GM21390 (cell line): ENCODE measurements at regions not wholly inside any gene's neighbourhood (a gene's known extent, or its start where the extent isn't known, plus 50 kb on each side); places are given as distances from the start of the nearest gene placed in this dataset.
A peak's percentile ranks its signal among the peaks of the same experiment; 100 is the strongest.

Source experiments
- ATAC-seq: cut with Tn5 transposase; IDR thresholded peaks from one replicate; pipeline ENCODE4 v1.9.1; 2021; ENCODE audit not compliant: unreplicated experiment

DNA sequence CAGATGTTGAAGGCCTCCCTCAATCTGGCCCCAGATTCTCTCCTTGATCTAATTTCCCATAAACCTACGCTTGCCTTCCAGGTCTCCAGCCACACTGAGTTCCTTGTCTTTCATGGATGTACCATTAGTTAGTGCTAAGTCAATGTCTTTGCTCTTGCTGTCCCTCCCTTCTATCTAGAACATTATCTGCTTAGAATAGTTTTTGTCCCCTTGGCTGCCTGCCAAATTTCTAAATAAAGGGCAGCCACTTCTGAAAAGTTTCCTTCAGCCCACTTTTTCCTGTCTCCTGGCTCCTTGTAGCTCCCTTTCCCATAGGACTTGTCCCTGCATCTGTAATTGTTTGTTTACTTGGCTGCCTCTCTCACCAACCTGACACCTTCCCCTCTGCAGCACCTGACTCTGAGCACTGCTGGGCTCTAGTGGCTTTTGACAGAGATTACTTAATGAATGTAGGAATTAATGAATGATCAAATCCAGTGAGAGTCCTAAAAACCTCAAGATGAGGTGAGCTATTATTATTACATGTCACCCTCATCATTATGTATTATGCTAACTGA lies 58.3 kb downstream of the CXCL12 start:
- ATAC-seq = no peak

- ATAC-seq = no peak
Observed at GRCh38 chr10:44325596-44326307, 59.1 kb downstream of the CXCL12 start.

- ATAC-seq = no peak
Observed at GRCh38 chr10:44325157-44325556, 59.7 kb downstream of the CXCL12 start.

- ATAC-seq = no peak
Observed at GRCh38 chr10:44323838-44324237, 61.1 kb downstream of the CXCL12 start.

DNA sequence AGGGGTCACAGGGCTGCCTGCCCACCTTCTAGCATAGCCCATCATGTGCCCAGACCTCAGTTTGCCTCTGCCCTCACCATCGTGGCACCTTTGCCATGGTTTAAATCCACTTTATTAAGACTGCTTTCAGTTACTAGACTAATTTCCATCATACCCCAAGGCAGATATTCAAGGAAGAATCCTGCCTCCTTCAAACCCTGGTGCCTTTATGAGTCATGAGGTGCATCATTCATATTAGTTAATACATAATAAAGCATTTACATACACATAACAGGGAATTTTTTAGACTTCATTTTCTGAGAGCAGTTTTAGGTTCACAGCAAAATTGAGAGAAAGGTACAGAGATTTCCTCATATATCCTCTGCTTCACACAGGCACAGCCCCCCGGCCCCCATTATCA lies 62.8 kb downstream of the CXCL12 start:
- no peak for ATAC-seq

GRCh38 chr10:44320756-44321155 lies 64.1 kb downstream of the CXCL12 start:
- ATAC-seq = no peak

- no peak for ATAC-seq
Observed at GRCh38 chr10:44317856-44318255, 67.0 kb downstream of the CXCL12 start.

DNA sequence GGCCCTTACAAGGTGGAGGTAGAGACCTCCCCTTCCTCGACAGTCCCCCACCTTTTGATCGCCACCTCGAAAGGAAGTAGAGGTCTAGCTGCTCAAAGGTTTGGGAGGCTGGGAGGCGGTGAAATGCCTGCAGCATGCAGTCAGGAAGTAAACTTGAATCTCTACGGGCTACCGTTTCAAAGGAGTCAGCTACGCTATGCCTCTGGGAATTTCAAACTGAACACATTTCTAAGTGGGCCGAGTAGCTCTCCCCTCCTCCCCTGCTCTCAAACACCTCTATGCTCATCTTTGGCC lies 68.0 kb downstream of the CXCL12 start:
- no peak for ATAC-seq

GRCh38 chr10:44316187-44316921 lies 68.5 kb downstream of the CXCL12 start:
- peak; percentile 69 for ATAC-seq

DNA sequence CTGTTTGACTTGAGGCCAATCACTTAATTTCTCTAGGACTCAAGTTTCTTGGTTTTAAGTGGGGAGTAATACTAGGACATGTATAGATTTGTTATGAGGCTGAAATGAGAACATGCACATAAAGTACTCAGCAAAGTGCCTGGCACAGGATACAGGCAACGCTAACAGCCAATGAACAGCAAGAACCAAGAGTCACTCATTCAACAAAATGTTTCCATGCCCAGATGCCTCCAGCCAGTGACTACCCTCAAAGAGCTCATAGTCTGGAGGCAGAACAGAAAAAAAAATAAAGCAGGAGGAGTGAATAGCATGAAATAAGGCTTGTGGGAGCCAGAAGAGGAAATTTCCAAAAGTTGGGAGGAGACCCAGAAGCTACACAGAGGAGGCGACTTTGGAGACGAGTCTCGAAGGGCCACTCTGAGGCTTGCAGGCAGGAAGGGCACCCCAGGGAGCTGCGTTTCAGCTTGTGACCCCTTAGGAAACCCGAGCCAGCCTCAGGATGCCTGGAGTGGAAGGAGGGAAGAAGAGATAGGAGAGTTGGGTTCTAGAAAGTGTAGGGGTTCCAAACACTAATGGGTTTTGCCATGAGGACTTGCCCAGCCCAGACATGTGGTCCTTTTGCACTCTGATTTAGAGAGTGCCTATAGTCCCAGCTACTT lies 70.0 kb downstream of the CXCL12 start:
- no peak for ATAC-seq

DNA sequence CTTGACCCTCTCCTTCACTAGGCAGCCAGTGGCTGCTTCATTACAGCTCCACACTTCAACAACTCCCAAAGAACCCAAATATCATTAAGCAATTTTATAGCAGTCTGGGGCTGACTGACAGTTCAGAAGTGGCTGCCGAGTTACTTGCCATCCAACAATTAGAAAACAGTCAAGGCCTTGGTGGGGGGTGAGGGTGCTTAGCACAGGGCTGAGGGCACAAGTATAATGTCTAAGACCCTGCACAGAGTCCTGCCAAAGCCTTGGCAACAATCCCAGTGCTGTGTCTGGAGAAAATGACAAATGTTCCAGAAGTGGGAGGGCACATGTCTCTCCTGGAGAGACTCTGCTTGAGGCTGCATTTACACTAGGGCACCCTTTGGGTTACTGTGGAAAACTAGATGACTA lies 71.1 kb downstream of the CXCL12 start:
- no peak for ATAC-seq

DNA sequence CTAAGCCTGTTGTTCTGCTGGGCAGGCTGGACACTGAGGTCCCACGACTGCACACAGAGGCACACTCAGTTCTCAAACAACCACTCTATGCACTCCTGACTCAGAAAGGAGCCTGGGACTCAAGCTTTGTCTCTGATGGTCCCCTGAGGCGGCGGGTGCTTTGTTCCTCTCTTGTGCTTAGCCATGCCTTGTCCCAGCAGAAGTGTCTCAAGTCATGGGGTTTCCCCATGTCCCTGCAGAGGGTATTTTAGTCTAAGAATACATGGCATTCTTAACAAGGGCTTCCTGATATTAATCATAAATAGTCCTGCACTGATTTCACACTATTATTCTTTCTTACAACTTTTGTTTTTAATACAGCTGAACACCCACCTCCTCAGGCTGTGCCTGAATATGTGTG lies 72.5 kb downstream of the CXCL12 start:
- no peak for ATAC-seq

DNA sequence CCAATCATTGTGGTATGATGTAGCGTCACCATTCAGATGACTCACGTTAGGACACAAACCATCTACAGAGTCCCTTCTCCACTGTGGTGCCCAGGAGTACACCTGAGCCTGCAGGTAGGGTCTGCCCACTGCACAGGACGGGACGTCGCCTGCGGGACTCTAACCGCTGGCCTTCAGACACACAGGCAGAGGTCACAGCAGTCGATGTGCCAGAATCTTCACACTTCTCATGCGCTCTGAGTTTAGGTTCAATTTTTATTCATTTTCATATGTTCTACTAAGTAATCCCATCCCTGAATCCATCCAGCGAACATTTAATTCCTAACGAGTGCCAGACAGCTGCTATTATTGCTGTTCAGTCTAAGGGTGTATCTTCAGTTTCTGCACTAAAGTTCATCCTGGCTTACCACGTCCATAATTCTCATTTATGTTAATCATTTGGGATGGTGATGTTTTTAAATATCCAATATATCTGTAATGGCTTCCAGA lies 73.3 kb downstream of the CXCL12 start:
- no peak for ATAC-seq

GRCh38 chr10:44310762-44311562 lies 73.9 kb downstream of the CXCL12 start:
- ATAC-seq = peak; percentile 64

DNA sequence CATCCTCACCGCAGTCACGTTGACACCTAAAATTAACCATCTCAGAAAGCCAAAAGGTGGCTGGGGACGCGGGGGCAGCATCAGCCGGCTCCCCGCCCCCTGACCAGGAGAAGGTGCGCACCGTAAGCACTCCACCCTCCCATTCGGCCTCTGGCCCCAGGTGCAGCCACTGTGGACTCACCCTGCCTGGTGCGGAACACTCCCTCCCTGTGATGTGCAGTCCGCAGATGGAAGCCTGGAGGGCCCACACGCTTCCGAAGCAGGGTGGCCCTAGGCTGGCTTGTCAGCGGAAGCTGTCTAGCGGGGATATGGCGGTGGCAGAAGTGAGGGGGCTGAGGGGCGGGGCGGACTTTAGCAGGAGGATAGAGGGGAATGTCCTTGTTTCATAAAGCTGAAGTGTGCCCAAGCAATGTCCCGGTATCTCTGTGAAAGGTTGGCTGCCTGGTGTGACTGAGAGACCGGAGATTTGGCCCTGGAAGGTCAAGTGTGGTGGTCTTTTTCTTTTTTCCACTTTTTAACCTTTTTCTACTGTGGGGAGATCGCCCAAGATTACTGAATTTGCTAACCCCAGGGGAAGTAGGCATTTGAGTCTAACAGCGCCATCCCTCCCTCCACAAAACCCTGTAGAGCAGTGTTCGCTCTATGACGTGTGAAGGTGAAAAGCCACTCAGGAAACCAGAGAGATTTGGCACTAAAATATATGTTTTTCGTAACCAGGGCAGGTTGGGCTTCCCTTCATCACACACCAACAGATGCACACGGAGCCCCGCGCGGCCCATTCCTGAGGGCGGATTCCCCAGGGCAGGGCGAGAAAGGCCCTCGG lies 74.7 kb downstream of the CXCL12 start:
- ATAC-seq = no peak

- ATAC-seq = no peak
Observed at GRCh38 chr10:44309361-44309760, 75.5 kb downstream of the CXCL12 start.

DNA sequence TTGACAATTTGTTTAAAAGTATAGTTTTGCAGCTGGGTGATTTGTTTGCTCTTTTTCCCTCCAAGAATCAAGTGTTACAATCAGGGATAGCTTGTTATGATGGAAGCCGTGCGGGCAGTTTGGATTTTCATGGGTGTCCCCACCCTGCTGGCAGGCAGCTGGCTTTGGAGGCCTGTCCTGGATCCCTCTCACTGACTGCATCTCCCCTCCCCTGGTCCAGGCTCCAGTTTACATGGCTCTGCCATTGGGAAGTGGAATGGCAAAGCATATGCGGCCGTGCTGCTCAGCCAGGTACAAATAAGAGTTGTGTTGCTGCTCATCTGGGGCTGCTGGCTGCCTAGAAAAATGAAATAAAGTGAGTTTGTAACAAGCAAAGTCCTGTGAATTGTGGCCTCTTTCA lies 76.0 kb downstream of the CXCL12 start:
- no peak for ATAC-seq

GRCh38 chr10:44307691-44308090 lies 77.2 kb downstream of the CXCL12 start:
- peak; percentile 31 for ATAC-seq

GRCh38 chr10:44306762-44307161 lies 78.1 kb downstream of the CXCL12 start:
- ATAC-seq = no peak

- ATAC-seq = no peak
Observed at GRCh38 chr10:44306147-44306710, 78.7 kb downstream of the CXCL12 start.
